GM23338 (cell line): ENCODE measurements at regions not wholly inside any gene's neighbourhood (a gene's known extent, or its start where the extent isn't known, plus 50 kb on each side); places are given as distances from the start of the nearest gene placed in this dataset.

ENCODE experiments used
- ATAC-seq: fragments of 200-7000 bp; cut with Tn5 transposase; 3 replicates; pipeline ENCODE4 v1.9.1; 2020
- DNase-seq: peaks from one replicate; pipeline ENCODE4 v3.0.0-alpha.2; 2015; ENCODE audit warnings: low spot score
- H2AFZ ChIP-seq: fragments of 200-600 bp; sonication (generic); 2 replicates; pipeline ENCODE4 v1.8.0; 2016; ENCODE audit warnings: antibody characterized with exemption, mild to moderate bottlenecking, moderate library complexity
- H3F3A ChIP-seq: fragments of 200-600 bp; sonication (generic); replicated peaks from 2 replicates; pipeline ENCODE4 v1.8.0; 2017; ENCODE audit warnings: antibody characterized with exemption, mixed run types, low read depth
- H3K27ac ChIP-seq: fragments of 200-600 bp; sonication (generic); 2 replicates; pipeline ENCODE4 v1.6.1; 2016; ENCODE audit warnings: low read depth
- H3K27me3 ChIP-seq: fragments of 200-600 bp; sonication (generic); 2 replicates; pipeline ENCODE4 v1.8.0; 2016; ENCODE audit warnings: mild to moderate bottlenecking, mixed run types, moderate library complexity; ENCODE audit not compliant: insufficient read depth
- H3K36me3 ChIP-seq: fragments of 200-600 bp; sonication (generic); 2 replicates; pipeline ENCODE4 v1.8.0; 2016; ENCODE audit warnings: mild to moderate bottlenecking; ENCODE audit not compliant: insufficient read depth
- H3K4me1 ChIP-seq: fragments of 200-600 bp; sonication (generic); 2 replicates; pipeline ENCODE4 v1.8.0; 2016; ENCODE audit warnings: mild to moderate bottlenecking, moderate library complexity; ENCODE audit not compliant: insufficient read depth
- H3K4me2 ChIP-seq: fragments of 200-600 bp; sonication (generic); 2 replicates; pipeline ENCODE4 v1.7.1; 2017; ENCODE audit warnings: mixed run types
- H3K4me3 ChIP-seq: fragments of 200-600 bp; sonication (generic); 2 replicates; pipeline ENCODE4 v1.6.1; 2016; ENCODE audit warnings: mixed run types
- H3K79me2 ChIP-seq: fragments of 200-600 bp; sonication (generic); replicated peaks from 2 replicates; pipeline ENCODE4 v1.8.0; 2017; ENCODE audit warnings: mild to moderate bottlenecking; ENCODE audit not compliant: insufficient read depth
- H3K9me2 ChIP-seq: fragments of 200-600 bp; sonication (generic); 2 replicates; pipeline ENCODE4 v1.8.0; 2017; ENCODE audit not compliant: insufficient read depth
- H4K20me1 ChIP-seq: fragments of 200-600 bp; sonication (generic); replicated peaks from 2 replicates; pipeline ENCODE4 v1.8.0; 2017; ENCODE audit warnings: mild to moderate bottlenecking; ENCODE audit not compliant: insufficient read depth
- H3K27ac Mint-ChIP-seq: 2 replicates; pipeline ENCODE4 v1.8.0; 2020; ENCODE audit warnings: inconsistent platforms, mild to moderate bottlenecking, moderate library complexity, mixed read lengths
- H3K27me3 Mint-ChIP-seq: 3 replicates; pipeline ENCODE4 v1.8.0; 2022; ENCODE audit warnings: low read depth, mild to moderate bottlenecking, moderate library complexity, mixed read lengths, inconsistent platforms; ENCODE audit not compliant: insufficient read depth, poor library complexity
- H3K36me3 Mint-ChIP-seq: 3 replicates; pipeline ENCODE4 v1.8.0; 2021; ENCODE audit warnings: low read depth, mild to moderate bottlenecking, inconsistent platforms, moderate library complexity, mixed read lengths
- H3K4me1 Mint-ChIP-seq: 3 replicates; pipeline ENCODE4 v1.8.0; 2020; ENCODE audit warnings: mild to moderate bottlenecking, inconsistent platforms, mixed read lengths
- H3K4me3 Mint-ChIP-seq: 3 replicates; pipeline ENCODE4 v1.8.0; 2021; ENCODE audit warnings: moderate library complexity, mild to moderate bottlenecking, inconsistent platforms, mixed read lengths
- H3K9me3 Mint-ChIP-seq: 3 replicates; pipeline ENCODE4 v1.8.0; 2020; ENCODE audit warnings: moderate library complexity, mild to moderate bottlenecking, inconsistent platforms, mixed read lengths
- CREB1 ChIP-seq: fragments of 250-450 bp; sonication (Bioruptor Pico); IDR thresholded peaks from 2 replicates; pipeline ENCODE4 v1.5.0; 2020; ENCODE audit warnings: low read depth, mild to moderate bottlenecking, moderate library complexity
- CTCF ChIP-seq, 2 experiments: fragments of 200-600 bp in 1 of 2; sonication (generic) in 1 of 2; conservative IDR thresholded peaks; 2 replicates each; pipeline versions ENCODE4 v1.5.1 to v1.6.1; 2016 to 2017; ENCODE audit warnings: antibody characterized with exemption in 2 of 2, low read depth in 2 of 2, mild to moderate bottlenecking in 2 of 2, moderate library complexity in 1 of 2
- ETS1 ChIP-seq: IDR thresholded peaks from 2 replicates; pipeline ENCODE4 v1.6.1; 2016; ENCODE audit warnings: antibody characterized with exemption
- JUNB ChIP-seq: IDR thresholded peaks from one replicate; pipeline ENCODE4 v1.6.1; 2016; ENCODE audit warnings: antibody characterized with exemption; ENCODE audit not compliant: unreplicated experiment
- POLR2AphosphoS5 ChIP-seq: IDR thresholded peaks from 2 replicates; pipeline ENCODE4 v1.6.1; 2016; ENCODE audit warnings: antibody characterized with exemption, low read depth
- REST ChIP-seq: IDR thresholded peaks from one replicate; pipeline ENCODE4 v1.6.1; 2018; ENCODE audit warnings: antibody characterized with exemption; ENCODE audit not compliant: unreplicated experiment
- ZNF114 ChIP-seq: fragments of 250-450 bp; sonication (Bioruptor Pico); IDR thresholded peaks from 2 replicates; pipeline ENCODE4 v1.5.0; 2020; ENCODE audit warnings: mild to moderate bottlenecking, moderate library complexity
- ZNF462 ChIP-seq: fragments of 250-450 bp; sonication (Bioruptor Pico); IDR thresholded peaks from 2 replicates; pipeline ENCODE4 v1.5.0; 2020; ENCODE audit warnings: mild to moderate bottlenecking, moderate library complexity

GRCh38 chr6:66849843-66850242 is 1142.8 kb upstream of the EYS start:
- H3K4me3 ChIP-seq, result no peak overlapping the region
- H2AFZ ChIP-seq, result no peak overlapping the region
- Mint-ChIP-seq H3K9me3 (no peaks in the 10 kb centered on the region; the same call in 2 of the 3 replicates), H3K4me1 (no peaks in the 10 kb centered on the region), H3K27me3 (no peaks in the 10 kb centered on the region), H3K4me3 (no peak overlapping the region), H3K36me3 (no peaks in the 10 kb centered on the region), H3K27ac (no peak overlapping the region)
- no peaks in the 10 kb centered on the region for H3K36me3 ChIP-seq
- no peak for ATAC-seq
- H3K9me2 ChIP-seq, result no peaks in the 10 kb centered on the region
- no peaks in the 10 kb centered on the region for H3K79me2 ChIP-seq
- H3K27ac ChIP-seq, result no peak overlapping the region
- no peaks in the 10 kb centered on the region for H3K27me3 ChIP-seq
- H4K20me1 ChIP-seq, result no peaks in the 10 kb centered on the region
- no peak for TF ChIP-seq ZNF462 (CRISPR knock-in tag)
- TF ChIP-seq CREB1 (CRISPR knock-in tag), result no peak
- no peak for TF ChIP-seq REST
- no peak for TF ChIP-seq ZNF114 (CRISPR knock-in tag)
- no peak for TF ChIP-seq CTCF (conservative IDR thresholded peaks at IDR 0.05; ENCODE audit: low read depth in 2 of 2)
- TF ChIP-seq ETS1, result no peak
- no peak for TF ChIP-seq POLR2AphosphoS5
- no peak for TF ChIP-seq JUNB
- no peak for DNase-seq
- H3F3A ChIP-seq, result no peaks in the 10 kb centered on the region
- no peaks in the 10 kb centered on the region for H3K4me1 ChIP-seq
- H3K4me2 ChIP-seq, result no peak overlapping the region
